ENCODE measurements at regions not wholly inside any gene's neighbourhood (a gene's known extent, or its start where the extent isn't known, plus 50 kb on each side); places are given as distances from the start of the nearest gene placed in this dataset.

GRCh38 chr2:120670371-120670770 is 65.3 kb upstream of the GLI2 start:
- no peak for TF ChIP-seq CTCF (IDR thresholded peaks at IDR 0.05; ENCODE audit: insufficient read depth, low read depth, low read length, missing control alignments)
- H3K4me3 ChIP-seq (ENCODE audit: low read length), result no peak overlapping the region

GRCh38 chr2:120670771-120671480 is 64.7 kb upstream of the GLI2 start:
- DNase-seq (ENCODE audit: low read depth), result no peak
- TF ChIP-seq CTCF (IDR thresholded peaks at IDR 0.05; ENCODE audit: insufficient read depth, low read depth, low read length, missing control alignments), result no peak
- no peak overlapping the region for H3K4me3 ChIP-seq (ENCODE audit: low read length)

More at GRCh38 chr2:120670371-120670770, 65.3 kb upstream of the GLI2 start:
- DNase-seq (ENCODE audit: low read depth), result no peak

GRCh38 chr2:120672526-120673204 is 63.0 kb upstream of the GLI2 start:
- TF ChIP-seq CTCF (IDR thresholded peaks at IDR 0.05; ENCODE audit: insufficient read depth, low read depth, low read length, missing control alignments), result no peak
- H3K4me3 ChIP-seq (ENCODE audit: low read length), result no peak overlapping the region
- DNase-seq (ENCODE audit: low read depth), result no peak

GRCh38 chr2:120673205-120673550 is 62.5 kb upstream of the GLI2 start:
- no peak for TF ChIP-seq CTCF (IDR thresholded peaks at IDR 0.05; ENCODE audit: insufficient read depth, low read depth, low read length, missing control alignments)

GRCh38 chr2:120673571-120674061 is 62.1 kb upstream of the GLI2 start:
- no peak for DNase-seq (ENCODE audit: low read depth)
- no peak for TF ChIP-seq CTCF (IDR thresholded peaks at IDR 0.05; ENCODE audit: insufficient read depth, low read depth, low read length, missing control alignments)
- no peak overlapping the region for H3K4me3 ChIP-seq (ENCODE audit: low read length)

More at GRCh38 chr2:120673205-120673550, 62.5 kb upstream of the GLI2 start:
- H3K4me3 ChIP-seq (ENCODE audit: low read length), result no peak overlapping the region
- DNase-seq (ENCODE audit: low read depth), result no peak

- H3K4me3 ChIP-seq (ENCODE audit: low read length), result no peak overlapping the region
- no peak for TF ChIP-seq CTCF (IDR thresholded peaks at IDR 0.05; ENCODE audit: insufficient read depth, low read depth, low read length, missing control alignments)
- DNase-seq (ENCODE audit: low read depth), result no peak
Measured at GRCh38 chr2:120674246-120675170, 61.2 kb upstream of the GLI2 start.
